Renal pelvis (tissue), 1 donor: ENCODE measurements at regions not wholly inside any gene's neighbourhood (a gene's known extent, or its start where the extent isn't known, plus 50 kb on each side); places are given as distances from the start of the nearest gene placed in this dataset.
"Not testable (repeated sequence)": the region's sequence is repeated elsewhere in the genome, so short reads cannot be mapped to it uniquely, and the experiment has no call there.

Experiments
- DNase-seq: peaks from one replicate; pipeline ENCODE4 v3.0.0-alpha.2; 2013

DNA sequence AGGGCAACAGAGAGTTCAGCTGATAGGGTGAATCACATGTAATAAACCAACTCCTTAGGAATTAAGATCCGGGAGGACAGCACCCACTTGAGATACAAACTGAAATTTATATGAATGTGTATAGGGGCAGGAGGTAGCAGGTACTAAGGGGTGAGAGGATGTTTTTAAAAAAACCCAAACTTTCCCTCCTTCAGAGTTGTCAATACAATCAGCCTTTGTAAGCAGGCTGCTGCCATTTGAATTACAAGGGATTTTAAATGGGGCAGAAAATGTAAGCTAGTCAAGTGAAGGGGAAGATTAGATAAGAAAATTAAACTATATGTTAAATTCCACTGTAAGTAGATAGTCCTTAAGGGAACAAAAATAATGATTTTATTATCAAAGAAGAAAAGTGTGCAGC, 1239.7 kb upstream of the CELF4 start:
- DNase-seq, result no peak

GRCh38 chr18:38801640-38802039, 1236.0 kb upstream of the CELF4 start:
- DNase-seq, result no peak

- no peak for DNase-seq
Measured at GRCh38 chr18:38796762-38797161, 1231.2 kb upstream of the CELF4 start.

- no peak for DNase-seq
Measured at GRCh38 chr18:38792731-38793130, 1227.1 kb upstream of the CELF4 start.

- DNase-seq, result no peak
Measured at GRCh38 chr18:38790786-38791185, 1225.2 kb upstream of the CELF4 start.

GRCh38 chr18:38790303-38790702, 1224.7 kb upstream of the CELF4 start:
- no peak for DNase-seq

- DNase-seq, result peak; percentile 23
Measured at GRCh38 chr18:38789141-38789540, 1223.5 kb upstream of the CELF4 start.

DNA sequence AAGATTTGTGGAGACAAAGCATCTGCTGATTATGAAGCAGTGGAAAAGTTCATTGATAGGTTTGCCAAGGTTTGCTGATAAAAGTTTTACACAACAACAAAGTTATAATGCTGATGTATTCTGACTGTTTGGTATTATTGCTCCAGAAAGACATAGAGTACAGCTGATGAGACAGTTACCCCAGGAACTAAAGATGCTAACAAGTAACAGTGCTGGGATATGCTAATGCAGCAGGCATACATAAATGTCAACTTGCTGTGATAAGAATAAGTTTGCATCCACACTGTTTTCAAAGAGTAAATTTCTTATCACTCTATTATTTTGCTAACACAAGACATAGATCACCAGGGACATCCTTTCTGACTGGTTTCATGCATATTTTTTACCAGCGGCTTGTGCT, 1221.3 kb upstream of the CELF4 start:
- DNase-seq, result no peak

GRCh38 chr18:38771620-38772019, 1206.0 kb upstream of the CELF4 start:
- DNase-seq, result not testable (repeated sequence)

DNA sequence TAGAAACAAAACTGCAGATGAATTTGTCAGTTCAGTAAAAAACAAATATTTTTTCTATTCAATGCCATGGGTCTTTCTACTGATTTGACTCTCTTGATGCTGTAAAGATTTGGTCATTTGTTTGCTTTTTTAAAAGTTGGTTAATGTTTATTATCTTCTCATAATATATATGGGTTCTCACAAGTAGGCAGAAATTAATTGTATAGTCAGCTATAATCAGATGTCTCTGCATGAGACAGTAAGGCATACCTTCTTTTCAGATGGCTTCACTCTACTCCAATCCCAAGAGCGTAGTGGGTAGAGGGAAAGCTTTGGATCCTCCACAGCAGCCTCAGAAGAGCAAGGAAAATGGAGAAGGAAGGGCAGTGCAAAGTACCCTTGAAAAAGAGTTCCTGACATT, 1202.9 kb upstream of the CELF4 start:
- no peak for DNase-seq

GRCh38 chr18:38759457-38759856, 1193.9 kb upstream of the CELF4 start:
- DNase-seq, result no peak

- DNase-seq, result no peak
Measured at GRCh38 chr18:38756436-38756835, 1190.8 kb upstream of the CELF4 start.

DNA sequence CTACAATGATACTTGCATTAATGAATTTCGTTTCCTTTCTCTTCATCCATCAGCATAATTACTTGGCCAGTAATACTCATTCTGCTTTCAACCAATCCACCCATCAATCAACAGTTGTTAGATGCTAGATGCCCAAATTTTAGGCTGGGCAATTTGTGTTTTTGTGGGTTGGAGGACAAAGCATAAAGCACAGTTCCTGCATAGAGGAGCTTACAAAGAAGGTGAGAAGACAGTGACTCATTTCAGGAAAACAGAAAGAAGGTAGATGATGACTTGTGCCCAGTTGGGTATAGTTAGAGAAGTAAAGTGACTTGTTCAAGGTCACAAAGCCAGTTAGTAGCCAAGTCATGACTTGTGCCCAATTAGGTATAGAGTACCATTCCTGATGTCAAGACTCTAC, 1186.8 kb upstream of the CELF4 start:
- no peak for DNase-seq

- DNase-seq, result peak; percentile 39
Measured at GRCh38 chr18:38751898-38752297, 1186.3 kb upstream of the CELF4 start.

GRCh38 chr18:38751211-38751610, 1185.6 kb upstream of the CELF4 start:
- DNase-seq, result no peak

DNA sequence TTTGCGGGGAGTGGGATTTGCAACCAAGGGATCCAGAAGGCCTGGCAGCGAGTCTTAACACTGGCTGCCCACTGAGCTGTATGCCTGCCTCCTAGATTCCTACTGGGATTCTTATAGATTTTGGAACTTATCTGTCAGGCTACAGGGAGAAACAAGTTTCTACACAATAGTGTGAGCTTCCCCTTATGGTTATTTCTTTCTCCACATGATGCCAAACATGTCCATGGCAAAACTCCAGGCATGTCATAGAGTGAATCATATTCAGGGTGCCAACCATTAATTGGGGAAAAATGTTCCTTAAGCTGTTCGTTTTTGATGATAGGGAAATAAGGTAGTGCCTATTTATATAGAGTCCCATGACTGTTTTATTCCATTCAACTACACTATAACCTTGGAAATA, 1185.2 kb upstream of the CELF4 start:
- DNase-seq, result no peak

DNA sequence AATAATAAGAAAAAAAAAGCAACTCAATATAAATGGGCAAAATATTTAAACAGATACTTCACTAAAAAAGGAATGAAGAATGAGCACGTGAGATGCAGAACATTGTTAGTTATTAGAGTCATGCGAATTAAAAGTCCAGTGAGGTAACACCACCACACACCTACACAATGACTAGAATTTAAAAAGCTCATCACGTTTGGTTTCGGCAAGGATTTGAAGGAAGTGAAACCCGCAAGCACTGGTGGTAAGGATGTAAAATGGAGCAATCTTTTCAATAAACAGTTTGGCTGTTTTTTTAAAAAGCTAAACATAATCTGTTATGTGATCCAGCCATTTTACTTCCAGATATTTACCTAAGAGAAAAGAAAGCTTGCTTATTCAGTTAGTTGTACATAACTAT, 1181.6 kb upstream of the CELF4 start:
- DNase-seq, result no peak

DNA sequence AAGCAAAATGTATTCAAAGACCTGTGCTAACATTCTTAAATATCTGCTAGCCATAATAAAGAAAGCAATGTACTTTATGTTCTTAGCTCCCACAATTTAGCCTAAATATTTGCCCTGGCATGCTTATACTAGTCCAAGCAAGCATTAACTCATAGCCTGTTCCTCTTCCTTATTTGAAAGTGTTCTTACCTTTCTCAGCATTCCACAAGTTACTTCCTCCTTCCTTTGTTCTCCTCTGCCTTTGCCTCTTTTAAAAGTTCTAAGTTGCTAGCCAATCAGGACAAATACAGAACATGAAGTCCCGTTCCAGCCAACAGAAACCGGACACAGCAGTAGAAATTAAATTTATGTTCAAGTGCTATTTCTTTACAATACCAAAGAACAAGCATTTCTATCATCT, 1154.6 kb upstream of the CELF4 start:
- DNase-seq, result not testable (repeated sequence)

- DNase-seq, result no peak
Measured at GRCh38 chr18:38718365-38718901, 1152.8 kb upstream of the CELF4 start.

DNA sequence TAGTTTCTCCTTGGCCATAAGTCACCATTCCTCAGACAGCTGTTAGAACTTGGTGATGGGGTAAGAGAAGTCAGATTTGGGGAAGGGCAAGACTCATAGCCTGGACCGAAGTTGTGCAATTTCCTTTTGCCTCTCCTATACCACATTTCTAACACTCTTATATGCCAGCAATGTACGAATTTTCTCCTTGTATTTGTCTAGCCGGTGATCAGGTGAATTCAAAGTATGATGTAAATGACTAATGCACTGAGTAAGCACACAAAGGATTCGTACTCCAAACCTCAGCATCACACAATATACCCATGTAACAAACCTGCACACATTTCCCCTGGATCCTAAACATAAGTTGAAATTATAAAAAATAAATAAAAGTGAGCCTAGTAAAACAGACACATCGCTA, 1143.5 kb upstream of the CELF4 start:
- no peak for DNase-seq

DNA sequence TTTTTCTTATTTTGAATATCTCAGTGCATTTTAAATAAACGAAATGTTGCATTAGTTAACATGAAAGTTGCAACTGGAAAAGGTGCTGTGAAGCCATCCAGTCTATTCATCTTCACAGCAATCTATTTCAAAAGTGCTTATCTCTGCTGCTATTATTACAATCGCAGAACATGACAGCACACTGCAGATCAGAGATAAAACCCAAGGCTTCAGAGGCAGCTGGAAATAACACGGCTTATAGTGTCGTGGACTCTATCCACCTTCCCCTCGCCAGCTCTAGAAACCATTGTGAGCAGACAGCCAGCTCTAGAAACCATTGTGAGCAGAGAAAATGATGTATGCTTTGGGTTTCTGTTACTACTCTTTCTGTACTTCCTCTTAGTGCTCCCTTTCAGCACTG, 1140.8 kb upstream of the CELF4 start:
- no peak for DNase-seq

- DNase-seq, result no peak
Measured at GRCh38 chr18:38698088-38698487, 1132.5 kb upstream of the CELF4 start.

DNA sequence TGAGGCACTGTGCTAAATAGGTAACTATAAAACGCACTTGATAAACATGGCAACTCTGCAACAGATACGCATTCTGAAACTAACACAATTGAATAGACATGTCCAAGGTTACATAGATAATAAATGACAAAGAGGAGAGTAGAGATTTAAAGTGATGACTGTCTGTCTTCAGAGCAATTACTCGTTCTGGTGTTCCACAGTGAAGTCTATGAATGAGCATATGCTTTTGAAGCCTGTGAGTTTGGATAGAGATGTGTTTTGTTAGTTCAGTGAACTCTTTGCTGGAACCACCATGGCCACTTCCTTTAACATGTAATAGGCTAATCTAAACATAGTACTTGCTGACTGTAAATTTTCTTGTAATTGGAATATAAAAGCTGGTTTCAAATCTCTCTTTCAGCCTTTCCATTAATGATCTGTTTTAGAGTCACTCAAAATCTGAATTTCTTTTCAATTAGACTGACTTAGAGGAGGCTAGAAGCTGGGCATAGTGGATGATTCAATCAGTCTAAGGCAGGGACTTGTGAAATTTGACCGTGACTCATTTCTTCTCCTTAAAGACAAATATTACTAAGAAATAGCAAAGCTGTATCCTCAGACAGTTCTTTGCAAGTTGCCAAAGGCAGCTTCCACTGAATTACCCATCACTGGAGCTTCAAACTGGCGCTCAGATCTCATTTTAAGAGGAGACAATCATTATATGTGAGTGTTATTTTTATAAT, 1130.1 kb upstream of the CELF4 start:
- DNase-seq, result no peak

GRCh38 chr18:38693104-38693503, 1127.5 kb upstream of the CELF4 start:
- no peak for DNase-seq
